PFSK-1 (cell line): ENCODE measurements at regions not wholly inside any gene's neighbourhood (a gene's known extent, or its start where the extent isn't known, plus 50 kb on each side); places are given as distances from the start of the nearest gene placed in this dataset.

Experiments
- POLR2AphosphoS5 ChIP-seq: IDR thresholded peaks from 2 replicates; pipeline ENCODE4 v1.6.1; 2012; ENCODE audit warnings: low read depth, mild to moderate bottlenecking, control low read depth, low read length, moderate library complexity
- REST ChIP-seq, 2 experiments: IDR thresholded peaks; 2 replicates each; pipeline versions ENCODE4 v1.6.1 to v1.8.0; 2011 to 2012; ENCODE audit warnings: low read depth in 2 of 2, low read length in 2 of 2, control low read depth in 1 of 2, inconsistent platforms in 1 of 2, mild to moderate bottlenecking in 1 of 2, moderate library complexity in 1 of 2; ENCODE audit not compliant: insufficient read depth in 1 of 2
- SIN3A ChIP-seq: IDR thresholded peaks from 2 replicates; pipeline ENCODE4 v1.6.1; 2012; ENCODE audit warnings: mild to moderate bottlenecking, low read length, moderate library complexity, borderline replicate concordance; ENCODE audit not compliant: insufficient read depth
- TAF1 ChIP-seq: IDR thresholded peaks from 2 replicates; pipeline ENCODE4 v1.6.1; 2012; ENCODE audit warnings: low read length, control low read depth, borderline replicate concordance; ENCODE audit not compliant: insufficient read depth

- TF ChIP-seq POLR2AphosphoS5 (no peak), TAF1 (no peak), REST (IDR thresholded peaks at IDR 0.05; ENCODE audit: insufficient read depth in 1 of 2, low read depth in 2 of 2, low read length in 2 of 2) (no peak), SIN3A (no peak)
These were observed 86.5 kb upstream of the E2F3 start for GRCh38 chr6:20314866-20315845.
